CD4-positive, alpha-beta T cell (primary cell): ENCODE measurements at regions not wholly inside any gene's neighbourhood (a gene's known extent, or its start where the extent isn't known, plus 50 kb on each side); places are given as distances from the start of the nearest gene placed in this dataset.

Experiments
- ATAC-seq: fragments of 200-7000 bp; cut with Tn5 transposase; one replicate; pipeline ENCODE4 v1.10.0; 2022; ENCODE audit warnings: mild to moderate bottlenecking; ENCODE audit not compliant: poor library complexity
- CTCF ChIA-PET: fragments of 350-600 bp; sonication (Branson Sonifier 250); formaldehyde crosslinking; loops from one replicate; lab custom pipeline; 2021; ENCODE audit warnings: antibody characterized with exemption, inconsistent platforms; lab: Charles Lee
- POLR2A ChIA-PET: fragments of 350-600 bp; sonication (Branson Sonifier 250); formaldehyde crosslinking; loops from one replicate; lab custom pipeline; 2021; ENCODE audit warnings: antibody characterized with exemption, inconsistent platforms; lab: Charles Lee
- DNase-seq, 14 experiments: peaks; one replicate each; pipeline ENCODE4 v3.0.0-alpha.2; 2013 to 2020; ENCODE audit warnings: mixed read lengths in 2 of 14
- H3K27ac ChIP-seq, 2 donors: one replicate each; pipeline versions ENCODE4 v1.5.1 to v1.7.0; 2013; ENCODE audit warnings: low read length in 2 of 2, low read depth in 1 of 2, mild to moderate bottlenecking in 1 of 2
- H3K27me3 ChIP-seq, 2 experiments: 1 replicate in 1 of 2; 2 replicates in 1 of 2; pipeline versions ENCODE4 v1.6.1 to v1.7.0; 2013; ENCODE audit warnings: low read length in 2 of 2, control low read depth in 1 of 2, mild to moderate bottlenecking in 1 of 2, moderate library complexity in 1 of 2; ENCODE audit not compliant: insufficient read depth in 2 of 2, control insufficient read depth in 1 of 2
- H3K36me3 ChIP-seq: one replicate; pipeline ENCODE4 v1.6.1; 2013; ENCODE audit warnings: low read length, control low read depth; ENCODE audit not compliant: insufficient read depth
- H3K4me1 ChIP-seq: one replicate; pipeline ENCODE4 v1.6.1; 2013; ENCODE audit warnings: low read length, control low read depth; ENCODE audit not compliant: insufficient read depth
- H3K4me3 ChIP-seq: one replicate; pipeline ENCODE4 v1.5.1; 2013; ENCODE audit warnings: mild to moderate bottlenecking, low read length, moderate library complexity
- H3K9me3 ChIP-seq, 2 experiments: 1 replicate in 1 of 2; 2 replicates in 1 of 2; pipeline versions ENCODE4 v1.6.1 to v1.7.0; 2013; ENCODE audit warnings: low read length in 2 of 2, mild to moderate bottlenecking in 2 of 2, control low read depth in 1 of 2, moderate library complexity in 1 of 2; ENCODE audit not compliant: control insufficient read depth in 1 of 2, insufficient read depth in 1 of 2
- H3K27ac Mint-ChIP-seq: one replicate; pipeline ENCODE4 v1.8.0; 2020; ENCODE audit warnings: mixed read lengths
- H3K27me3 Mint-ChIP-seq: one replicate; pipeline ENCODE4 v1.8.0; 2021; ENCODE audit warnings: mixed read lengths
- H3K36me3 Mint-ChIP-seq: one replicate; pipeline ENCODE4 v1.8.0; 2021; ENCODE audit warnings: low read depth, mixed read lengths
- H3K4me1 Mint-ChIP-seq: one replicate; pipeline ENCODE4 v1.8.0; 2021; ENCODE audit warnings: low read depth, mixed read lengths
- H3K4me3 Mint-ChIP-seq: one replicate; pipeline ENCODE4 v1.8.0; 2020; ENCODE audit warnings: mild to moderate bottlenecking, mixed read lengths
- H3K9me3 Mint-ChIP-seq: one replicate; pipeline ENCODE4 v1.8.0; 2020; ENCODE audit warnings: mixed read lengths
- CTCF ChIP-seq: fragments of 200-600 bp; IDR thresholded peaks from one replicate; pipeline ENCODE4 v1.8.0; 2022; ENCODE audit warnings: antibody characterized with exemption, mild to moderate bottlenecking
- intact Hi-C, 2 experiments: fragments of 100-400 bp; cut with DNase I in 1 of 2; cut with micrococcal nuclease in 1 of 2; formaldehyde crosslinking; loops; one replicate each; pipeline versions ENCODE4 v1.15.1 to v1.9.0; 2023 to 2025; cut with DNase I, micrococcal nuclease

DNA sequence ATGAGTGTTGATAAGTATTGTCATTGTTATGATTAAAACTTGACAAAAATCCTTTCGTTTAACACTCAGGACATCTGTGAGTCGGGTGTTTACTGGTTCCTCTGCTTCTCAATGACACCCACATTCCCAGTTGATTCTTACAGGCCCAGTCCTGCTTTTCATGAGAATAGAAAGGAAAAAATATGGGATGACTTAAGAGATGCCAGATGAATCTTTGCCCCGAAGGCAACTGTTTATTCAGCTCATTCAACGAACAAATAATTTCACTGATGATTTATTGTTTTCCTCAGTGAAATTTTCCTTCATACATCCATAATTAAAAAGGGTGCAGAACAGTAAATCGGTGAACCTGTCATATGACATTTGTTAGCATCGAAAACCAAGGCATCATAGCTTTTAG, 452.4 kb upstream of the WWC1 start:
- Mint-ChIP-seq H3K9me3 (peaks cover 5% of the 10 kb centered on the region), H3K4me3 (no peak overlapping the region), H3K4me1 (no peaks in the 10 kb centered on the region), H3K27ac (no peak overlapping the region), H3K27me3 (no peaks in the 10 kb centered on the region), H3K36me3 (no peaks in the 10 kb centered on the region)
- Histone ChIP-seq H3K4me1 (no peaks in the 10 kb centered on the region), H3K9me3 (peaks cover 0 to 8% of the 10 kb centered on the region in 2 experiments), H3K36me3 (no peaks in the 10 kb centered on the region), H3K4me3 (no peak overlapping the region), H3K27ac (no peak overlapping the region), H3K27me3 (no peaks in the 10 kb centered on the region)
- no peak for TF ChIP-seq CTCF
- DNase-seq, result no peak
- no peak for ATAC-seq
- POLR2A ChIA-PET, result no interaction called here
- CTCF ChIA-PET, result no interaction called here
- intact Hi-C loops, result no loop called here

GRCh38 chr5:167840527-167841130, 450.8 kb upstream of the WWC1 start:
- Mint-ChIP-seq H3K27ac (no peak overlapping the region), H3K36me3 (no peaks in the 10 kb centered on the region), H3K27me3 (no peaks in the 10 kb centered on the region), H3K4me3 (no peak overlapping the region), H3K4me1 (no peaks in the 10 kb centered on the region), H3K9me3 (peaks cover 8% of the 10 kb centered on the region)
- H3K9me3 ChIP-seq, result peaks cover 0 to 3% of the 10 kb centered on the region in 2 experiments
- H3K27ac ChIP-seq, result no peak overlapping the region
- ATAC-seq (no peak), DNase-seq (no peak)
- H3K27me3 ChIP-seq, result no peaks in the 10 kb centered on the region
- ChIA-PET POLR2A (no interaction called here), CTCF (no interaction called here)
- H3K4me1 ChIP-seq, result no peaks in the 10 kb centered on the region
- intact Hi-C loops, result no loop called here
- no peak for TF ChIP-seq CTCF
- H3K4me3 ChIP-seq, result no peak overlapping the region
- no peaks in the 10 kb centered on the region for H3K36me3 ChIP-seq

DNA sequence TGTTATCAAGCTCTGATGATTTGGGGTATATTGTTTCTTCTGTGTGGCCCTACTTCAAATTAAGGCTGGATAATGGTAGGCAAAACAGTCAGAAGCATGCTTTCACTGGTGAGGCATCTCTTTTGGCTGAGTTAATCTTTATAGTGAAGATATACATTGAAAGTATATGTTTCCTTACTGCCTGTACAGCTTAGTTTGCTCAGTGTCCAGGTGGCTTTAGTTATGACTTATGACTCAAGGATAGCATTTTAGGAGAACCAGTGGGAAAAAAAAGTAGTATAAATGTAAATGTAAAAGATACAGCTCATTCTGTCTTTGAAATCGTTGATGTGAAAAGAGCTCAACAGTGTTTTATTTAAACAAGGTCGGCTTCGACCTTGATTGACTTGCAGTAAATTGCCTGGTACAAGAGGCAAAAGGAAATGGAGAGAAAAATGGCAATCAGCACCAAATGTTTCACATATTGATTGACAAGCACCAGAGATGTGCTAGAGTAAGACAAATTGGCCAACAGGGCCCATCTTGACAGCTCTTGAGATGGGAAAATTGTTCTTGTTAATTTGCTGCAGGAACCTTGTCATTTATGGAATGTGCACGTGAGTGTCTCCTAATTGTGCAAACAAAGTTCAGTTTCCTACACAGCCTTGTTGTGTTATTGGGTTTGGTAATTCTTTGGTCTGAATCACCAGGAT, 447.4 kb upstream of the WWC1 start:
- intact Hi-C loops, result no loop called here
- Histone ChIP-seq H3K4me1 (no peaks in the 10 kb centered on the region), H3K4me3 (no peak overlapping the region), H3K27me3 (no peaks in the 10 kb centered on the region), H3K36me3 (no peaks in the 10 kb centered on the region), H3K9me3 (peaks cover 0 to 3% of the 10 kb centered on the region in 2 experiments), H3K27ac (no peak overlapping the region)
- Mint-ChIP-seq H3K9me3 (peaks cover 10% of the 10 kb centered on the region), H3K27me3 (no peaks in the 10 kb centered on the region), H3K36me3 (no peaks in the 10 kb centered on the region), H3K27ac (no peak overlapping the region), H3K4me3 (no peak overlapping the region), H3K4me1 (no peaks in the 10 kb centered on the region)
- CTCF ChIA-PET, result no interaction called here
- no peak for TF ChIP-seq CTCF
- DNase-seq, result no peak
- POLR2A ChIA-PET, result interaction anchor here (0.6 kb wide), 1 partner anchor 1257 kb away, joined by 3 read pairs; no protein-coding TSS in a partner anchor
- ATAC-seq, result no peak
